GM18507 (cell line): ENCODE measurements at regions not wholly inside any gene's neighbourhood (a gene's known extent, or its start where the extent isn't known, plus 50 kb on each side); places are given as distances from the start of the nearest gene placed in this dataset.

Source experiments
- DNase-seq: peaks from one replicate; pipeline ENCODE4 v3.0.0; 2011; ENCODE audit warnings: low read depth; ENCODE audit not compliant: insufficient read length; ENCODE audit errors: extremely low spot score
- FAIRE-seq: peaks from 2 replicates; lab custom pipeline; 2011; peaks lifted over from hg19 to GRCh38; lab: Jason Lieb, UNC

DNA sequence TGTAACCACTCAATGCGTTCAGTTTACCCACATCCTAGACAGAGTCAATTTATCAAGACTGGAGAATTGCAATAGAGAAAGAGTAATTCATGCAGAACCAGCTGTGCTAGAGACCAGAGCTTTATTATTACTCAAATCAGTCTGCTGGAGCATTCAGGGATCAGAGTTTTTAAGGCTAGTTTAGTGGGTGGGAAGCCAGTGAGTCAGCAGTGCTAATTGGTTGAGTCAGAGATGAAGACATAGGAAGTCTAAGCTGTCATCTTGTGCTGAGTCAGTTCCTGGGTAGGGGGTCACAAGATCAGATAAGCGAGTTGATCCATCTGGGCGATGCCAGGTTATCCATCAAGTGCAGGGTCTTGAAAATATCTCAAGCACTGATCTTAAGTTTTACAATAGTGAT, 499.6 kb downstream of the MRPL39 start:
- FAIRE-seq (no peak), DNase-seq (no peak)

DNA sequence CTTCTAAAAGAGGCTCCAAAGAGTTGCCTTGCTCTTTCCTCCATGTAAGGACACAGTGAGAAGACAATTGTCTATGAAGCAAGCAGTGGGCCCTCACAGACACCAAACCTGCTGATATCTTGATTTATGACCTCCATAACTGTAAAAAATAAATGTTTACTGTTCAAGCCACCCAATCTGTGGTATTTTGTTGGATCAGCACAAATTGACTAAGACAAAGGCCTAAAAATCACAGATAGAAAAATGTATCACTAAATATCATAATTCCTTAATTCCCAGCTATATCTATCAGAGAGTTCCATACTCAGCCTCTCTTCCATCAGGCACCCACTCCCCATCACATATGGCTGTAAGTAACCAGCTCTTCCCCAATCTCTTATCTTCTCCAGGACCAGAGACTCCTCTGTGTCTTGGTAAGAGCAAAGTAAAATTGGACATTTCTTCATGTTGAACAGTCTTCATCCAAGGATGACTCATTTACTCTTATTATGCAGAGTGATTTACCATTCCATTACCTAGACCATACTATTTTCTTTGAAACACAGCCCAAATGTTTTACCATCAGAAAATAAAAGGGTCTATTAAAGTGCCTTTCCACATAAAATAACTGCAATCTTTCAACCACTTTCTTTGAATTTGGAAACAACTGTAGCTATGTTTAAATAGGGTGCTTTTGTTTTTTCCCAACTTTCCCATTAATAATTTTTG, 503.6 kb downstream of the MRPL39 start:
- no peak for FAIRE-seq
- DNase-seq: no peak

DNA sequence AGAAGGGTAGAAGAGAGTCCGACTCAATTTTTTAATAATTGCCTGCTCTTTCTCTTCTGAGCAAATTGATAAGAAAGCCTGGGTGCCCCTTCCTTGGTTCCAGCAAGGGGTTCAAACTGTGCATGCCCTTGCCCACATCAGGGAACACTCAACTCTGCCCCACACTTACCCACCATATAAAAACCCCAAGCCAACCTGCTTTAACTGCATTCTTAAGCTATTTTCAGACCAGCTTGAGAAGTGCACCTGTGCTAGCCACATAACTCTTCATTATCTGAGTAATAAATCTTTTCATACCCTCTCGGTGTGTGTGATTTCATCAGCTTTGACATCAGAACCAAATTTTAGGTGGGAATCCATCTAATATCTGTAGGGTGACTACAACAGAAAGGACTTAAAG, 509.6 kb downstream of the MRPL39 start:
- FAIRE-seq (no peak), DNase-seq (no peak)

DNA sequence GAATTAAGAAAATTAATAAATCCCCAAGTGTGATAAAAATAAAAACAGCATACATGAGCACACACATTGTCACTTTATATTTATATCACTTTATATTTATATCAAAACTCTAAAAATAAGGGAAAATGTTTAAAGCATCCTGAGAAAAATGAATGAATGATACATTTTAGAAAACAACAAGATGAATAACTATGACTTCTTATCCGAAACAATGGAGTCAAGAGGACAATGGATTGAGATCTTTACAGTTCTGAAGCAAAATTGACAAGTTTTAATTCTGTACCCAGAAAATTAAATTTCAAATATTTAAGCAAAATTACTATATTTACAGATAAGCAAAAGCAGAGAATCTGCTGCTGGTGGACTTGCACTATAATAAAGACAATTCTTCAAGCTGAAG, 512.6 kb downstream of the MRPL39 start:
- DNase-seq: no peak
- FAIRE-seq: no peak

DNA sequence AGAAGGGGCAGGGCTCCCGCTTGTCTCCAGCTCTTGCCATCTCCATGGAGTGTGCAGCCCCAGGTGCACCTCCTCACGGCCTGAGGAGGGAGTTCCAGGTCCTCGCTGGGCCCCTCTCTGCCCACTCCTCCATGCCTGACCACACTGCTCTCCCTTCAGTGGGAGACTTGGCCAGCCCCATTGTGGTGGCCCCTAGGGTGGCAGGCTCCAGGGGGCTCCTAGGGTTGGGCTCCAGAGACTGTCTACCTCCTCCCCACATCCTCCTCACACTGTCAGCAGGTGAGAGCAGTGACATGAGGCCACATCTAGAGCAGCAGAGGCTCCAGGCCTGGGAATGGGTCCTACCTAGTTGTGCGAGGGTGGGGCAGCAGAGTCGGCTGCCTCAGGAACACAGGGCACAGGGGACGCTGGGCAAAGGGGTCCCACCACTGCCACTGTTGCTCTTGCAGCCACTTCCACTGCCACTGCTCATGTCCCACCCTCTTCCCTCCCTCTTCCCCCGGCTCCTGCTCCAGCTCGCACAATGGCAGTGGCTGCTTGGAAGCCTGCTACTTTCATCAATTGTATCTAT, 514.8 kb downstream of the MRPL39 start:
- no peak for DNase-seq
- no peak for FAIRE-seq

DNA sequence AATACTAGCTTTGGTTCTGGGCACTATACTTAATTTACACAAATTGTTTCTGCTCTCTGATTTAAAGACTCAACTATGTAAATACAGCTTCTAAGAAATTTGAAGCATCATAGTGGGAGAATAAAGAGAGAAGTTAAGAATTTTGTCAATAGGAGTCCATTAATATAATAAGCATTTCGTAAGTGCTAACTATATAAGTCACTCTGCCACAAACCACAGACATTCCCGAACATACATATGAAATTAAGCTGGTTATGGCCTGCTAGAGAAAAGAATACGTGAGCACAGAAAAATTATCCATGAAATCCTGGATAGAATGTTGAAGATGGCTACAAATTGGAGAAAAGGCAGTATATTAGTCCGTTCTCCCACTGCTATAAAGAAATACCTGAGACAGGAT, 526.2 kb downstream of the MRPL39 start:
- FAIRE-seq (no peak), DNase-seq (no peak)

DNA sequence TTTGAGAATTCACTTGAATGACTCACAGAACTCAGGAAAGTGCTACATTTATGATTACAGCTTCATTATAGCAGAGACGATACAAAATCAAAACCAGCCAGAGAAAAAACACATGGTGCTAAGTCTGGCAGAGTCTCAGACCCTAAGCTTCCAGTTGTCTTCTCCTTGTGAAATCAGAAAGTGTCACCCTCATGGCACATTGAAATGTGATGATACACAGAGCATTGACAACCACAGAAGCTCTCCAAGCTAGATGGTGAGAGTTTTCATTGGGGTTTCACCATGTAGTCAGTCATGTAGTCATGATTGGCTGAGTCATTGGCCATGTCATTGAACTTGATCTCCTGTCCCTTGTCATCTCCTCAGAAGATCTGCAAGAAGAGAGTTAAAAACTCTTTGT, 526.6 kb downstream of the MRPL39 start:
- FAIRE-seq: no peak
- DNase-seq: no peak

DNA sequence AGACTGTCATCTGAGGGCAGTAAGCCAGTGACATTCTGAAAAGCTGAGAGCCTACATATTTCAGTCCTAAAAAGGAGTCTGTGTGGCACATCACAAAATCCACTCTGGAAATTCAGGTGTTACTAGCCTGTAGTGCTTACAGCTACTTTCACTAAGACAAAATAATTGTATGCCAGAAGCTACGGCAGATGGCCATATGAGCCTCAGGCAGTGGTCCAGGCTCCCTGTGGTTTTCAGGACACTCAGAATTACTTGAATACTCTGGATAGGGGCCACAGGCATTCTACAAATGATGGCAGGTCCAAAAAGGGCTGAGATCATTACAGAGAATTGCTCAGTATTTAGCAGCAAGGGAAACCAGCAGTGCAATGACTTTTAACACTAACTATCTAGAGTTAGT, 527.1 kb downstream of the MRPL39 start:
- no peak for DNase-seq
- no peak for FAIRE-seq

DNA sequence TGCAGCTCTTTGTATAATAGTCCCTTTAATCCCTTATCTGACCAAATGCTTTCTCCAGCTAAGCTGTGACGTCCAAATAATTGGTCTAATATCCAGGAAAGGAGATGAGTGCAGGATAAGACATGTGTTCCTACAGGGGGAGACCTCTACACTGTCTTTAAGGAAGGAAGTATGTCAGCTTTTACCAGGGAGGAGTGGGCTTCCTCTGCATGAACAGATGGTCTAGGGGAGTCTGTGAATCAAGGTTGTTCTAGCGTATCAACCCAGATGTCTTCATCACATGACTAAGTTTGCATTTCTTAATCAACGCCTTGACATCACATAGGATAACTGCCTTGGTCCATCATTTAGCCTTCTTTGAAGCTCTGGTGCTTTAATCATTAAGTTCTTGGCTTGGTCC, 528.2 kb downstream of the MRPL39 start:
- no peak for DNase-seq
- FAIRE-seq: no peak

DNA sequence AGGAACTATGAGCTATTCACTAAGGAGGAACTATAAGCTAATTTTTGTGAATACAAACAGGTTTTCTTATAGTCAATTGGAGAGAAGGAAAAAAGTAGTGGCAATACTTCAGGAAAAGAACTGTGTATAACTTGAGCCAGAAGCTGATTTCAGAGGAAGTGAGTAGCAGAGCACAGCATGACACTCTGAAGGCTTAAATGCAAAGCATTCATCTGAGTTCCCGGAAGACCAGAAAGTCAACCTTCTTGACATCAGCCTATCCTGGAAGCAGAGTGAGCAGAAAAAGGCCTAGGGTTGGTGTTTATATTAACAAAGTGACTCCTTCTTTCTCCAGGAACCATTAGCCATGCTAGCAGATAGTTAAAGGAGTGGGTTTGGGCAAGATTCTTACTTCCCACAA, 545.2 kb downstream of the MRPL39 start:
- DNase-seq (no peak), FAIRE-seq (no peak)

DNA sequence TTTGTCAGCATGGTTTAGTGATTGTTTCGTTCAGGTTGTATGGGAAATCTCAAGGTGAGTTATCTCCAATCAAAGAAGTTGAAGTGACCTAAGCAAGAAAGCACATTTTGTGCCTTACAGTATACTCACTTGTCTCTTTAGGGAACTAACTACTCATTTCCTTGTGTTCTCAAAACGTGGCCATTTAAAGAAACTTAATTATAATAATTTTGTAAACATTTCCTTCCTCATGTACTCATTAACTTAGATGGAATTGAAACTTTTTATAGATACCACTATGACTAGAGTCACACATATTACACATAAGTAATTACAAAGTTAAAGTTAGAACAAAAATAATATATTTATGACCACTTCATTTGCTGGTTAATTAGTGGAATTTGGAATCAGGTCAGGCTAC, 552.6 kb downstream of the MRPL39 start:
- DNase-seq: no peak
- FAIRE-seq: peak; percentile 39

DNA sequence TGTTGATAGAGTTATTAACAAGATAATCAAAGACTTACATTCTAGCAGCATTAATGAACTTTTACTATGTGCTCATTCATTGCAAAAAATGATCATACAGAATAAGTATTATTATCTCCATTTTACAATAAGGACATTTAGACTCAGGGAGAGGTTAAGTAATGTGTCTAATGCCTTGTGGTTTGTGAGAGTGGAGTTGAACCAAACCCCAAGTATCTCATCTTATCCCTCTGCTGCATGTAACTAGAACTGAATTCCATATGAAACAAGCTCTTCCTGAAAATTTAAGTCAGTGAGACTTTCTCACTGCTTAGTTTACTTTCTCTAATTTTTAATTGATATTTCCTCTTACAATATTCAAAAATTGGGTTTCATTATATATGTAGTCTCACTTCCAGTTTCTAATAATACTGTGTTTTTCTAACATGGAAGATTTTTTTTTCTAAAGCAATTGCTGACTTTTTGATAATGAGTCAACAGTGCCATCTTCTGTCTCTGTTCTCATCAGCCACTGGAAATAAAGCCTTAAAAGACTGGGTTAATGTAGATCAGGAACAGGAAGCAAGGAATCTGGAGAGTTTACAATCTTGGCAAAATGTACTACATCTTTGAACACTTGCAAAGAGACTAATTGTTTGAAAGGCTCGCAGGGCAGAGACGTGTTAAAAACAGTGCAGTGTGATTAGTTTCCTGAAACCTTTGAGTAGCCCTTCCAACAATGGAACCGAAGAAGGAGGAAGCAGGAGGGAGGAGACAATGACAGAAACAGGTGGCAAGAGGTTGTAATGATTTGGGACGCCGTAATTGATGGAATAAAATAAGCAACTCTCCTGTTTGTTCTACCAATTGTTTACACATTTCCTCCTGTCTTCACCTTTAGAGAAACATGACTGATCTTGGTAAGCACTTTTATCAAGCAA, 567.6 kb downstream of the MRPL39 start:
- peak; percentile 18 for DNase-seq
- FAIRE-seq: peak; percentile 92

DNA sequence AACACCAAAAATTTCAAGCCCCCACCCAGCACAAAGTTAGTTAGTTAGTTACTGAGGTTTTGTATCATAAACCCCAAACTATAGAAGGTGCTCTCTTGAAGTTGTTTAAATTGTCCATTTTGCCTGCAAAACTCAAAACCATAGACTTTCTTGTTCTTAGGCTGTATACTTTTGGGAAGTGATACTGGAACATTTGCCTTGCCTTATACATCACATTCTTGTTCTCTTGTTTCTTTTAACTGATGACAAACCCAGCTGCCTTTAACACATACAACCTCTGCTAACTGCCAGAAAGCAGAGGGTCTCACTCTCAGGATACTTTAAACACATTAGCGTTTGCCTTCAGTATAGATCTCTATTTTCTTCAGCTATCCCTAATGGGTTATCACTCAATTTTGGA, 570.5 kb downstream of the MRPL39 start:
- FAIRE-seq (no peak), DNase-seq (no peak)

DNA sequence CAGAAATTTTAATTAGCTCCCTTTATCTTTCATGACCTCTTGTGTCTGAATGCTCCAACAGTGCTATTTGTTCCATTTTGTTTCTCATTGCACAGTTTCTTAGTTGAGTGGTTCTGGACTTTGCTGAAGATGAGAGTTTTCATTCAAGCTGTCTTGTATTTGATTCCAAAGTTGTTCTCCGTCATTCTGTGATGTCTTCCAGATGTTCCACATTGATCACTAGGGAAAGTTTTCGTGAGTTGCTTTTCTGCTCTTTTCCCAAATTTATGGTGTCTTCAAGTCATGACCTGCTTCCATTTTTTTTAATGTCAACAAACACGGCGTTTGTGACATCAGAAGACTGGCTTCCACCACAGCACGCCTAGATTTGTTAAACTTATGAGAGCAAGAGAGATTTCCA, 575.5 kb downstream of the MRPL39 start:
- no peak for DNase-seq
- no peak for FAIRE-seq

DNA sequence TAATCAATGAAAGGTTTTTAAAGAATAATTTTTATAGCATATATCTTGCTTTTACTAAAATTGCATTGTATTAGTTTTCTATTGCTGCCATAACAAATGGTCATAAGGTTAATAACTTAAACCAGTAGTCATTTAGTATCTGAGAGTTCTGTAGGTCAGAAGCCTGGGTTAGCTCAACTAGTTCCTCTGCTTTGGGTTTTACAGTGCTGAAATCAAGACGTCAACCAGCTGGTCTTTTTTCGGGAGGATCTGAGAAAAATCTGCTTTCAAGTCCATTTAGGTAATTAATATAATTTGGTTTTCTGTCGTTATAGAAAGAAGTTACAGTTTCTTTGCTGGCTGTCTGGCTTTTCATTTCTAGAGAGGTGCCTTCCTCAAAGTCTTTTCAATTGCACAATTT, 577.7 kb downstream of the MRPL39 start:
- DNase-seq: no peak
- no peak for FAIRE-seq

DNA sequence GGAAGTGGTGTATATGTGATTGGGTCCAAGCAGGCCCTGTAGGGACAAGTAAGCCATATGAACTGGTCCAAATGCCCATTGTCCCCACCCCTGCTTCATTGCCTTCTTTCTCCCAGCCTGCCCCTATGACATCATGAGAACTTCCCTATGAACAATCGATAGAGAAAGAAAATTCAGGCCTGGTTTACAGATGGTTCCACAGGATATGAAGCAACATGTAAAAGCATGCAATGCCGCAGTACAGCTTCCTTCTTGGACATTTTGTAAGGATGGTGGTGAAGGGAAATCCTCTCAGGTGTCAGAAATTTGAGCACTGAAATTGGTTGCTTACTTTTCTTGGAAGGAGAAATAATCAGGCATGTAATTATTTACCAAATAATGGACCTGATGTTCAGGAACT, 581.7 kb downstream of the MRPL39 start:
- no peak for FAIRE-seq
- DNase-seq: no peak

DNA sequence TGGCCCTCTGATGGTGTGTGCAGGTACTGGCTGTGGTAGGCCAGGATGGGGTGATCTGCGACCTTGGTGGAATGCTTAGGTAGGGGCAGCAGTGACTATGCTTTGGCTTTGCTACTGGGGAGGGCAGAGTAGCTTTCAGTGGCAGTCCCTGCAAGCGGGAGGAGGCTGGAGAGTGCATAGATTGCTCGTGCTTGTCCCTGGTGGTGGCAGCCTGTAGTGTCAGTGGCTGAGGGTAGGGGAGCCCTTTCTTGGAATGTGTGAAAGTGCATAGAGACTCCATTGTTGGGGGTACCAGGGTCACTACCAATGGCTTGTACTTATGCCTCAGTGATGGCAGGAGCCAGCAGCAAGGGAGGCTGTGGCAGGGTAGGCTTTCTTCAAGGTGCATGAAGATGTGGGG, 582.6 kb downstream of the MRPL39 start:
- DNase-seq (no peak), FAIRE-seq (no peak)

DNA sequence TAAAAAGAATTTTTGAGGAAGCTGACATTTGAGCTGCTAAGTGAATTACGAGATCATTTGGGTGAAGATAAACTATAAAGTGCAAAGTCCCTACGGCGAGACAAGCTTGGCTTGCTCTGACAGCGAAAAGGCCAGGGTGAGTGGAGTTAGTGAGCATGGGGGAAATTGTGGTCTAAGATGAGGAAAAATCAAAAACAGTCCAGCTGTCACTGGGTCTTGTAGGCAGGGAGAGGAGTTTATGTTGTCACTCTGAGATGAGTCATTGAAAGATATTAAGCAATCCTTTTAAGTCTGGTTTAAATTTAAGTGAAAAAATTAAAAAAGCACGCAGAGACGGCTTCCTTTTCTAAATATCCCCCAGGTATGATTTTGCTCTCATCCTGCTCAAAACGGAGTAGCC, 601.9 kb downstream of the MRPL39 start:
- no peak for DNase-seq
- no peak for FAIRE-seq

DNA sequence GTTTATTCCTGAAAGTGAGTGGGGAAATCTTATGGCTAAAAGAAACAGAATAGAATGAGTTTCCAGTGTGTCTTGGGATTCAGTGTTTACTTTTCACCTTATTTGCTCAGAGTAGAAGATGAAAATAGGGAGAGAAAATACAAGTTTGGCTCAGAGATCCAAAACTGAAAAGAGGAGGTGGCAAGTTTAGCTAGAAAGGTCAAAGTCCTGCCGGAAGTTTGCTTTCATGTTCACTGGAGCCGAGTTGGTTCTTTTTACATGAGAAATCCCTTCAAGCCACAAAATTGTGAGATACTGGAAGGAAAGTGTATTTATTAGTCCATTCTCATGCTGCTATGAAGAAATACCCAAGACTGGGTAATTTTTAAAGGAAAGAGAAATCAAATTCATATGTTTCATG, 604.6 kb downstream of the MRPL39 start:
- FAIRE-seq (no peak), DNase-seq (no peak)

DNA sequence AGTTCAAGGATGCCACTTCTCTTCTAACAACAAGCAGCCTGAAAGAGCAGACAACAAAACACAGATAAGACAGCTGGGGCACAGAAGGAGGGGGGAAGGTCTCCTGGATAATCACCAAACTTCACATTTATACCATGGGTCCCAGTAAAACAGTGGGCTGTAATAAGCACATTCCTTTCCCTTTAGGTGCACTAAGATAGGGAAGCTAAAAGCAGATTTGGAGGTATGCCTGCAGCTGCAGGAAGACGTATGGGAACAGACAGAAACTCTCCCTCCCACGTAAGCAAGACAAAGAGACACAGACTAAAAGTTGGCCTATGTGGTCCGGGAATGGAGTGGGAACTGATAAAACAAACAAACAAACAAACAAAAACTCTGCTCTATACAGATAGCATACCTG, 612.1 kb downstream of the MRPL39 start:
- no peak for FAIRE-seq
- DNase-seq: no peak

DNA sequence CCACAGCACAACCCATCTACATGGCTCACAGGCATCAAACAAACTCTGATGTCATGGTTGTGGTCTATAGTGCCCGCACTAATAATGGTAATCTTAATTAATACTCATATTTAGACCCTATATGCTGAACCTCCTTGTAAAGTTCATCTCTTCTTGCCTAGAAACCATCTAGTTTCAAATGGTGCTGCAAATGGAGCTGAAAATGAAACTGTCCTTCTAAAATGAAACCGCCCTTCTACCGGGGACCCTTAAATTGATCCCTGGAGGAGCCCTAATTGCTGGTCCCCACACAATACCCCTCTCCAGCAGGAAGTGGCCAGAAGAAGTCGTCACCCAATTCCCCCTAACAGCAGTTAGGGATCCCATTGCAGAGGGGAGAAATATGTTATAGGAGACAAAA, 612.6 kb downstream of the MRPL39 start:
- no peak for FAIRE-seq
- DNase-seq: no peak
